GM12878 (cell line): ENCODE measurements at regions not wholly inside any gene's neighbourhood (a gene's known extent, or its start where the extent isn't known, plus 50 kb on each side); places are given as distances from the start of the nearest gene placed in this dataset.
A peak's percentile ranks its signal among the peaks of the same experiment; 100 is the strongest.

Experiments
- ATAC-seq: fragments of 200-7000 bp; cut with Tn5 transposase; 3 replicates; pipeline ENCODE4 v1.9.1; 2020; ENCODE audit warnings: mild to moderate bottlenecking, moderate library complexity
- BruUV-seq: library from RNA; stranded (reverse); fragments of 400-500 nt; replicated peaks from 2 replicates; lab custom pipeline; 2021; lab: Mats Ljungman, UMichigan
- CTCF ChIA-PET: fragments of 300-600 bp; sonication (Branson Sonifier 250); formaldehyde crosslinking; extraction: SDS; loops from one replicate; lab custom pipeline; 2021; ENCODE audit warnings: inconsistent platforms; lab: Yijun Ruan, JAX
- POLR2A ChIA-PET: fragments of 350-600 bp; formaldehyde crosslinking; extraction: SDS; loops from one replicate; lab custom pipeline; 2021; ENCODE audit warnings: inconsistent platforms; lab: Charles Lee
- RAD21 ChIA-PET: fragments of 300-600 bp; sonication (Branson Sonifier 250); formaldehyde crosslinking; loops from one replicate; lab custom pipeline; 2023; ENCODE audit warnings: antibody characterized with exemption; ENCODE audit not compliant: unreplicated experiment; lab: Charles Lee
- SMC1A ChIA-PET: fragments of 300-600 bp; sonication (Branson Sonifier 250); formaldehyde crosslinking; loops from one replicate; lab custom pipeline; 2023; ENCODE audit not compliant: unreplicated experiment, uncharacterized antibody; lab: Charles Lee
- DNase-seq: peaks from one replicate; pipeline ENCODE4 v3.0.0-alpha.2; 2011; ENCODE audit warnings: low read depth, low spot score
- FAIRE-seq: peaks from 3 replicates; lab custom pipeline; 2011; peaks lifted over from hg19 to GRCh38; lab: Jason Lieb, UNC
- H2AFZ ChIP-seq: 2 replicates; pipeline ENCODE4 v1.6.0; 2011; ENCODE audit warnings: low read depth, low read length, control low read depth; ENCODE audit not compliant: control insufficient read depth
- H3K27ac ChIP-seq: 2 replicates; pipeline ENCODE4 v1.5.1; 2011; ENCODE audit warnings: control low read depth; ENCODE audit not compliant: control insufficient read depth, insufficient read depth
- H3K27me3 ChIP-seq, 2 experiments: replicated peaks in 1 of 2; 2 replicates each; pipeline versions ENCODE4 v1.6.0 to v1.6.1; 2011; ENCODE audit warnings: low read length in 1 of 2; ENCODE audit not compliant: control insufficient read depth in 2 of 2, insufficient read depth in 2 of 2
- H3K36me3 ChIP-seq, 2 experiments: 2 replicates each; pipeline ENCODE4 v1.5.1; 2011; ENCODE audit warnings: low read length in 1 of 2; ENCODE audit not compliant: control insufficient read depth in 2 of 2, insufficient read depth in 2 of 2
- H3K4me1 ChIP-seq: 2 replicates; pipeline ENCODE4 v1.6.1; 2011; ENCODE audit warnings: mild to moderate bottlenecking, low read length, moderate library complexity, mixed read lengths; ENCODE audit not compliant: control insufficient read depth, insufficient read depth
- H3K4me2 ChIP-seq: 2 replicates; pipeline ENCODE4 v1.6.0; 2011; ENCODE audit warnings: control low read depth; ENCODE audit not compliant: control insufficient read depth, insufficient read depth
- H3K4me3 ChIP-seq: fragments of 200-600 bp; sonication (generic); 2 replicates; pipeline ENCODE4 v1.5.1; 2016
- H3K79me2 ChIP-seq: 2 replicates; pipeline ENCODE4 v1.6.0; 2011; ENCODE audit warnings: low read length; ENCODE audit not compliant: control insufficient read depth, insufficient read depth
- H3K9ac ChIP-seq: 2 replicates; pipeline ENCODE4 v1.8.0; 2011; ENCODE audit warnings: low read length, control low read depth, mixed read lengths; ENCODE audit not compliant: control insufficient read depth, insufficient read depth
- H3K9me3 ChIP-seq: replicated peaks from 3 replicates; pipeline ENCODE4 v1.5.1; 2011; ENCODE audit warnings: mild to moderate bottlenecking, low read length; ENCODE audit not compliant: control insufficient read depth, insufficient read depth
- H4K20me1 ChIP-seq: 2 replicates; pipeline ENCODE4 v1.6.0; 2011; ENCODE audit not compliant: control insufficient read depth, insufficient read depth
- CHD2 ChIP-seq: IDR thresholded peaks from 2 replicates; pipeline ENCODE4 v1.6.1; 2011; ENCODE audit warnings: low read depth, low read length, improper control_type of control experiment, borderline replicate concordance
- DPF2 ChIP-seq: fragments of 450-650 bp; IDR thresholded peaks from 2 replicates; pipeline ENCODE4 v1.6.1; 2017; ENCODE audit warnings: mild to moderate bottlenecking
- EGR1 ChIP-seq, 2 experiments: IDR thresholded peaks; 1 replicate in 1 of 2; 2 replicates in 1 of 2; pipeline ENCODE4 v1.6.1; 2011 to 2012; ENCODE audit warnings: low read depth in 2 of 2, low read length in 2 of 2, borderline replicate concordance in 1 of 2, mild to moderate bottlenecking in 1 of 2, moderate library complexity in 1 of 2
- FOXK2 ChIP-seq: fragments of 450-650 bp; IDR thresholded peaks from 2 replicates; pipeline ENCODE4 v1.6.1; 2017; ENCODE audit warnings: mild to moderate bottlenecking, moderate library complexity
- KAT2A ChIP-seq: conservative IDR thresholded peaks from 2 replicates; pipeline ENCODE4 v1.6.1; 2011; ENCODE audit warnings: low read depth, low read length; ENCODE audit not compliant: control insufficient read depth
- LARP7 ChIP-seq: fragments of 450-650 bp; IDR thresholded peaks from 2 replicates; pipeline ENCODE4 v1.6.1; 2017; ENCODE audit warnings: mild to moderate bottlenecking
- MTA3 ChIP-seq: IDR thresholded peaks from 2 replicates; pipeline ENCODE4 v1.6.1; 2012; ENCODE audit warnings: low read length, inconsistent platforms, borderline replicate concordance
- POLR2AphosphoS2 ChIP-seq: IDR thresholded peaks from 2 replicates; pipeline ENCODE4 v1.6.1; 2011; ENCODE audit warnings: low read depth, mild to moderate bottlenecking, low read length, improper control_type of control experiment, moderate library complexity
- RCOR1 ChIP-seq: conservative IDR thresholded peaks from 2 replicates; pipeline ENCODE4 v1.6.1; 2012; ENCODE audit warnings: low read depth, low read length, improper control_type of control experiment
- SRF ChIP-seq, 2 experiments: IDR thresholded peaks; 2 replicates each; pipeline ENCODE4 v1.6.1; 2011; ENCODE audit warnings: low read depth in 2 of 2, low read length in 2 of 2, mild to moderate bottlenecking in 1 of 2, moderate library complexity in 1 of 2
- STAT1 ChIP-seq: fragments of 450-650 bp; conservative IDR thresholded peaks from 2 replicates; pipeline ENCODE4 v1.6.1; 2014; ENCODE audit warnings: antibody characterized with exemption, mild to moderate bottlenecking
- ZBED1 ChIP-seq: IDR thresholded peaks from 2 replicates; pipeline ENCODE4 v1.6.1; 2016; ENCODE audit warnings: borderline replicate concordance
- ZNF207 ChIP-seq: fragments of 450-650 bp; IDR thresholded peaks from 2 replicates; pipeline ENCODE4 v1.6.1; 2014; ENCODE audit warnings: antibody characterized with exemption, mild to moderate bottlenecking, borderline replicate concordance
- ZZZ3 ChIP-seq: IDR thresholded peaks from 2 replicates; pipeline ENCODE4 v1.6.1; 2011; ENCODE audit warnings: low read depth; ENCODE audit not compliant: control insufficient read depth, insufficient read length
- WGBS: methylation state at CpG from one replicate; pipeline ENCODE4 v1.1.6; 2016; ENCODE audit warnings: low lambda C conversion rate; ENCODE audit not compliant: insufficient replicate concordance, insufficient coverage; ENCODE audit errors: missing lambda C conversion rate; 5-methylcytosine and 5-hydroxymethylcytosine counted together
- in situ Hi-C: fragments of 300-500 bp; cut with MboI; formaldehyde crosslinking; loops from 9 replicates; pipeline ENCODE4 v1.14.3; 2018; ENCODE audit warnings: mixed read lengths
- intact Hi-C: fragments of 100-400 bp; cut with micrococcal nuclease; formaldehyde crosslinking; loops from one replicate; pipeline ENCODE4 v1.14.2; 2022; ENCODE audit not compliant: unreplicated experiment
- TF ChIP-seq, protein P1 (sequence below): fragments of 450-650 bp; IDR thresholded peaks from 2 replicates; pipeline ENCODE4 v1.6.1; 2014; ENCODE audit warnings: mild to moderate bottlenecking
- TF ChIP-seq, protein P2 (sequence below): fragments of 450-650 bp; IDR thresholded peaks from 2 replicates; pipeline ENCODE4 v1.6.1; 2018; ENCODE audit warnings: borderline replicate concordance, mild to moderate bottlenecking; ENCODE audit not compliant: partially characterized antibody
- TF ChIP-seq, protein P3 (sequence below): fragments of 450-650 bp; formaldehyde crosslinking; IDR thresholded peaks from 2 replicates; pipeline ENCODE4 v1.4.0; 2020; ENCODE audit warnings: mild to moderate bottlenecking, moderate library complexity

DNA sequence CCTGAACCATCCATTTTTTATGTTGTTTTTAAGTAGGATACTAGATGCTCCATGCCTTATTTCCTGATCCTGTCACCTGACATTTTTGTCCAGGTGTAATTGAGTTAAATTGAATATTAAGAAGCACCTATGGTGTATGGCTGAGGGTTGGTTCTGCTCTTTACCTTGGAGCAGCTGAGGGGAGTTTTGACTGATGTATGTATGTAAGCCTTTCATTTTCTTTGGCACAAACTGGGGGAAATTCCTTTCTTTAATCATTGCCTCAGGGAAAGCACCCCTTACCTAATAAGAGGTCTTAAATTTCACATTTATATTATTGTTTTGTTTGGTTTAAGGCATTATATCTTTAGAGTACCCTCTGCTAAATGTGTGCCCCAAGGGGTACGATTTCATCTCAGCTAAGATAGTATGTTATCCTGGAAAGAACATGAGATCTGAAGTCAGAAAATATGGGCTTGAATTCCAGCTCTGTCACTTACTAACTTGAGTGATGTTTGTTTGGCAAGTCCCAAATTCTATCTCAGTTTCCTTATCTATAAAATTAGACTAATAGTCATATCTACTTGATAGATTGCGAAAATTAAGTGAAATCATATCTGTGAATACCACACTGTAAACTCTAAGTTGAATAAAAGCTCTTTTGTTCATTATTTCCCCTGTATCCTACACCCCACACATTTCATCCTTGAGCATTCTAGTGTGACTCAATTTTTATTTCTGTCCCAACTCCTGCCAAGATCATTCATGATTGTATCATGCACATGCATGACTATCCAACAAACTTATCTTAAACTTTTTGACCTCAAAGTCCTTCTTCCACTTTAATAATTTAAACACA lies 57.7 kb upstream of the NUF2 start:
- in situ Hi-C loops: no loop called here
- FAIRE-seq: no peak
- BruUV-seq: no TSS peak
- ChIA-PET SMC1A (interaction anchor here (0.8 to 1.2 kb wide), 3 partner anchors 10 to 51 kb away, joined by 3 to 4 read pairs (median 3); no protein-coding TSS in a partner anchor), CTCF (interaction anchor here (0.6 kb wide), 1 partner anchor 51 kb away, joined by 3 read pairs; no protein-coding TSS in a partner anchor), RAD21 (no interaction called here), POLR2A (no interaction called here)
- Histone ChIP-seq H3K9me3 (no peaks in the 10 kb centered on the region), H3K27me3 (no peaks in the 10 kb centered on the region), H3K4me2 (no peak overlapping the region), H3K79me2 (no peaks in the 10 kb centered on the region), H3K36me3 (no peaks in the 10 kb centered on the region), H3K4me1 (no peaks in the 10 kb centered on the region), H2AFZ (no peak overlapping the region), H4K20me1 (no peaks in the 10 kb centered on the region), H3K4me3 (no peak overlapping the region), H3K9ac (no peak overlapping the region), H3K27ac (no peak overlapping the region)
- WGBS: 77% methylated on average over 2 of the region's 2 CpGs
- intact Hi-C loops: loop anchor here (10.0 kb wide), 1 partner anchor 59 kb away; the partner anchor contains the start of gene RGS5
- ATAC-seq: peak; percentile 90
- DNase-seq: no peak
- TF ChIP-seq, protein P1, sequence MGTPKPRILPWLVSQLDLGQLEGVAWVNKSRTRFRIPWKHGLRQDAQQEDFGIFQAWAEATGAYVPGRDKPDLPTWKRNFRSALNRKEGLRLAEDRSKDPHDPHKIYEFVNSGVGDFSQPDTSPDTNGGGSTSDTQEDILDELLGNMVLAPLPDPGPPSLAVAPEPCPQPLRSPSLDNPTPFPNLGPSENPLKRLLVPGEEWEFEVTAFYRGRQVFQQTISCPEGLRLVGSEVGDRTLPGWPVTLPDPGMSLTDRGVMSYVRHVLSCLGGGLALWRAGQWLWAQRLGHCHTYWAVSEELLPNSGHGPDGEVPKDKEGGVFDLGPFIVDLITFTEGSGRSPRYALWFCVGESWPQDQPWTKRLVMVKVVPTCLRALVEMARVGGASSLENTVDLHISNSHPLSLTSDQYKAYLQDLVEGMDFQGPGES: no peak
- TF ChIP-seq CHD2: no peak
- no peak for TF ChIP-seq POLR2AphosphoS2
- TF ChIP-seq FOXK2: no peak
- no peak for TF ChIP-seq ZBED1
- no peak for TF ChIP-seq ZNF207
- TF ChIP-seq KAT2A: no peak
- no peak for TF ChIP-seq RCOR1
- no peak for TF ChIP-seq SRF (IDR thresholded peaks at IDR 0.05; ENCODE audit: low read depth in 2 of 2, low read length in 2 of 2)
- 0 out of 2 replicates have a peak, but pooled peaks have one; percentile 24 for TF ChIP-seq DPF2
- TF ChIP-seq, protein P2, sequence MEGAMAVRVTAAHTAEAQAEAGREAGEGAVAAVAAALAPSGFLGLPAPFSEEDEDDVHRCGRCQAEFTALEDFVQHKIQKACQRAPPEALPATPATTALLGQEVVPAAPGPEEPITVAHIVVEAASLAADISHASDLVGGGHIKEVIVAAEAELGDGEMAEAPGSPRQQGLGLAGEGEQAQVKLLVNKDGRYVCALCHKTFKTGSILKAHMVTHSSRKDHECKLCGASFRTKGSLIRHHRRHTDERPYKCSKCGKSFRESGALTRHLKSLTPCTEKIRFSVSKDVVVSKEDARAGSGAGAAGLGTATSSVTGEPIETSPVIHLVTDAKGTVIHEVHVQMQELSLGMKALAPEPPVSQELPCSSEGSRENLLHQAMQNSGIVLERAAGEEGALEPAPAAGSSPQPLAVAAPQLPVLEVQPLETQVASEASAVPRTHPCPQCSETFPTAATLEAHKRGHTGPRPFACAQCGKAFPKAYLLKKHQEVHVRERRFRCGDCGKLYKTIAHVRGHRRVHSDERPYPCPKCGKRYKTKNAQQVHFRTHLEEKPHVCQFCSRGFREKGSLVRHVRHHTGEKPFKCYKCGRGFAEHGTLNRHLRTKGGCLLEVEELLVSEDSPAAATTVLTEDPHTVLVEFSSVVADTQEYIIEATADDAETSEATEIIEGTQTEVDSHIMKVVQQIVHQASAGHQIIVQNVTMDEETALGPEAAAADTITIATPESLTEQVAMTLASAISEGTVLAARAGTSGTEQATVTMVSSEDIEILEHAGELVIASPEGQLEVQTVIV: no peak
- TF ChIP-seq, protein P3, sequence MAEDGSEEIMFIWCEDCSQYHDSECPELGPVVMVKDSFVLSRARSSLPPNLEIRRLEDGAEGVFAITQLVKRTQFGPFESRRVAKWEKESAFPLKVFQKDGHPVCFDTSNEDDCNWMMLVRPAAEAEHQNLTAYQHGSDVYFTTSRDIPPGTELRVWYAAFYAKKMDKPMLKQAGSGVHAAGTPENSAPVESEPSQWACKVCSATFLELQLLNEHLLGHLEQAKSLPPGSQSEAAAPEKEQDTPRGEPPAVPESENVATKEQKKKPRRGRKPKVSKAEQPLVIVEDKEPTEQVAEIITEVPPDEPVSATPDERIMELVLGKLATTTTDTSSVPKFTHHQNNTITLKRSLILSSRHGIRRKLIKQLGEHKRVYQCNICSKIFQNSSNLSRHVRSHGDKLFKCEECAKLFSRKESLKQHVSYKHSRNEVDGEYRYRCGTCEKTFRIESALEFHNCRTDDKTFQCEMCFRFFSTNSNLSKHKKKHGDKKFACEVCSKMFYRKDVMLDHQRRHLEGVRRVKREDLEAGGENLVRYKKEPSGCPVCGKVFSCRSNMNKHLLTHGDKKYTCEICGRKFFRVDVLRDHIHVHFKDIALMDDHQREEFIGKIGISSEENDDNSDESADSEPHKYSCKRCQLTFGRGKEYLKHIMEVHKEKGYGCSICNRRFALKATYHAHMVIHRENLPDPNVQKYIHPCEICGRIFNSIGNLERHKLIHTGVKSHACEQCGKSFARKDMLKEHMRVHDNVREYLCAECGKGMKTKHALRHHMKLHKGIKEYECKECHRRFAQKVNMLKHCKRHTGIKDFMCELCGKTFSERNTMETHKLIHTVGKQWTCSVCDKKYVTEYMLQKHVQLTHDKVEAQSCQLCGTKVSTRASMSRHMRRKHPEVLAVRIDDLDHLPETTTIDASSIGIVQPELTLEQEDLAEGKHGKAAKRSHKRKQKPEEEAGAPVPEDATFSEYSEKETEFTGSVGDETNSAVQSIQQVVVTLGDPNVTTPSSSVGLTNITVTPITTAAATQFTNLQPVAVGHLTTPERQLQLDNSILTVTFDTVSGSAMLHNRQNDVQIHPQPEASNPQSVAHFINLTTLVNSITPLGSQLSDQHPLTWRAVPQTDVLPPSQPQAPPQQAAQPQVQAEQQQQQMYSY (CRISPR knock-in tag): no peak
- no peak for TF ChIP-seq STAT1
- TF ChIP-seq EGR1 (IDR thresholded peaks at IDR 0.05; ENCODE audit: borderline replicate concordance in 1 of 2, low read depth in 2 of 2, low read length in 2 of 2): no peak
- TF ChIP-seq LARP7: no peak
- TF ChIP-seq ZZZ3: no peak
- TF ChIP-seq MTA3: no peak
